Spleen (tissue), 11 donors: ENCODE measurements at regions not wholly inside any gene's neighbourhood (a gene's known extent, or its start where the extent isn't known, plus 50 kb on each side); places are given as distances from the start of the nearest gene placed in this dataset.

ENCODE experiments used
- DNase-seq: peaks from one replicate; pipeline ENCODE4 v3.0.0-alpha.2; 2020
- H3K27ac ChIP-seq, 8 donors: fragments of 200-600 bp; sonication (generic) in 7 of 8; 1 replicate in 4 of 8; 2 replicates in 4 of 8; pipeline versions ENCODE4 v1.5.0 to v1.8.0; 2016 to 2021; ENCODE audit warnings: inconsistent platforms in 4 of 8, mild to moderate bottlenecking in 4 of 8, moderate library complexity in 1 of 8
- H3K27me3 ChIP-seq, 7 donors: fragments of 200-600 bp; sonication (generic) in 6 of 7; replicated peaks in 1 of 7; 1 replicate in 4 of 7; 2 replicates in 3 of 7; pipeline versions ENCODE4 v1.5.0 to v1.8.0; 2016 to 2021; ENCODE audit warnings: inconsistent platforms in 3 of 7, mild to moderate bottlenecking in 1 of 7
- H3K36me3 ChIP-seq, 6 donors: fragments of 200-600 bp; sonication (generic) in 5 of 6; 1 replicate in 4 of 6; 2 replicates in 2 of 6; pipeline versions ENCODE4 v1.5.0 to v1.8.0; 2016 to 2021; ENCODE audit warnings: inconsistent platforms in 2 of 6
- H3K4me1 ChIP-seq, 6 donors: fragments of 200-600 bp; sonication (generic) in 5 of 6; 1 replicate in 3 of 6; 2 replicates in 3 of 6; pipeline versions ENCODE4 v1.5.0 to v1.8.0; 2016 to 2021; ENCODE audit warnings: inconsistent platforms in 3 of 6
- H3K4me3 ChIP-seq, 8 donors: fragments of 200-600 bp; sonication (generic) in 7 of 8; 1 replicate in 4 of 8; 2 replicates in 4 of 8; pipeline versions ENCODE4 v1.5.0 to v1.8.0; 2016 to 2021; ENCODE audit warnings: inconsistent platforms in 4 of 8, mild to moderate bottlenecking in 4 of 8, moderate library complexity in 2 of 8
- H3K9me3 ChIP-seq, 8 donors: fragments of 200-600 bp; sonication (generic) in 7 of 8; 1 replicate in 4 of 8; 2 replicates in 4 of 8; pipeline versions ENCODE4 v1.5.0 to v1.8.0; 2016 to 2021; ENCODE audit warnings: inconsistent platforms in 4 of 8
- POLR2A ChIP-seq, 3 donors: fragments of 450-650 bp; IDR thresholded peaks; one replicate each; pipeline ENCODE4 v1.5.1; 2017; ENCODE audit warnings: antibody characterized with exemption in 3 of 3, mild to moderate bottlenecking in 1 of 3
- POLR2AphosphoS5 ChIP-seq, 3 donors: sonication (generic); formaldehyde crosslinking; IDR thresholded peaks; one replicate each; pipeline ENCODE4 v1.5.1; 2017; ENCODE audit warnings: antibody characterized with exemption in 3 of 3
- WGBS, 5 donors: extraction: QIAGEN DNeasy Blood & Tissue Kit in 3 of 5; methylation state at CpG; one replicate each; pipeline versions ENCODE4 v1.1.5 to v1.1.7; 2013 to 2018; 5-methylcytosine and 5-hydroxymethylcytosine counted together
- intact Hi-C: fragments of 100-400 bp; cut with DNase I; formaldehyde crosslinking; loops from one replicate; pipeline ENCODE4 v1.15.0; 2023; ENCODE audit warnings: low total_unique reads
- TF ChIP-seq, protein P1 (sequence below), 11 experiments: fragments of 200-600 bp in 7 of 11; fragments of 450-650 bp in 4 of 11; sonication (generic) in 4 of 11; IDR thresholded peaks in 8 of 11; conservative IDR thresholded peaks in 3 of 11; 1 replicate in 7 of 11; 2 replicates in 4 of 11; pipeline versions ENCODE4 v1.4.0 to v1.8.0; 2016 to 2021; ENCODE audit warnings: antibody characterized with exemption in 11 of 11, inconsistent platforms in 4 of 11, mild to moderate bottlenecking in 1 of 11
- donor health status: healthy with polysubstance abuse.
- donor health status: DM: no; HTN: no; CAD: no; lungs with moderate emphysema.
- donor health status: DM: no; HTN: no; CAD: no.
- donor health status: Bipolar disorder and iron deficiency.
- donor health status: healthy.
- donor health status: DM: no; HTN: no; CAD: no.
- donor health status: DM: yes; HTN: yes; CAD: no.

- TF ChIP-seq POLR2AphosphoS5 (IDR thresholded peaks at IDR 0.05) (no peak), POLR2A (IDR thresholded peaks at IDR 0.05) (no peak)
- TF ChIP-seq, protein P1, sequence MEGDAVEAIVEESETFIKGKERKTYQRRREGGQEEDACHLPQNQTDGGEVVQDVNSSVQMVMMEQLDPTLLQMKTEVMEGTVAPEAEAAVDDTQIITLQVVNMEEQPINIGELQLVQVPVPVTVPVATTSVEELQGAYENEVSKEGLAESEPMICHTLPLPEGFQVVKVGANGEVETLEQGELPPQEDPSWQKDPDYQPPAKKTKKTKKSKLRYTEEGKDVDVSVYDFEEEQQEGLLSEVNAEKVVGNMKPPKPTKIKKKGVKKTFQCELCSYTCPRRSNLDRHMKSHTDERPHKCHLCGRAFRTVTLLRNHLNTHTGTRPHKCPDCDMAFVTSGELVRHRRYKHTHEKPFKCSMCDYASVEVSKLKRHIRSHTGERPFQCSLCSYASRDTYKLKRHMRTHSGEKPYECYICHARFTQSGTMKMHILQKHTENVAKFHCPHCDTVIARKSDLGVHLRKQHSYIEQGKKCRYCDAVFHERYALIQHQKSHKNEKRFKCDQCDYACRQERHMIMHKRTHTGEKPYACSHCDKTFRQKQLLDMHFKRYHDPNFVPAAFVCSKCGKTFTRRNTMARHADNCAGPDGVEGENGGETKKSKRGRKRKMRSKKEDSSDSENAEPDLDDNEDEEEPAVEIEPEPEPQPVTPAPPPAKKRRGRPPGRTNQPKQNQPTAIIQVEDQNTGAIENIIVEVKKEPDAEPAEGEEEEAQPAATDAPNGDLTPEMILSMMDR (IDR thresholded peaks at IDR 0.05 in 8 of 11, conservative IDR thresholded peaks at IDR 0.05 in 3 of 11), result no peak
- DNase-seq, result no peak
- no peaks in the 10 kb centered on the region for H3K36me3 ChIP-seq
- no peaks in the 10 kb centered on the region for H3K27me3 ChIP-seq
- H3K9me3 ChIP-seq, result no peaks in the 10 kb centered on the region
- no peak overlapping the region for H3K4me3 ChIP-seq
- no peak overlapping the region for H3K27ac ChIP-seq
- intact Hi-C loops, result no loop called here
- 90 to 96% (median 95%) methylated on average over 2 of the region's 2 CpGs for WGBS, 5 donors
- peaks cover 0 to 17% (median 6%) of the 10 kb centered on the region in 6 donors for H3K4me1 ChIP-seq
Observed at GRCh38 chr13:44260336-44260735, 113.3 kb upstream of the SERP2 start.

DNA sequence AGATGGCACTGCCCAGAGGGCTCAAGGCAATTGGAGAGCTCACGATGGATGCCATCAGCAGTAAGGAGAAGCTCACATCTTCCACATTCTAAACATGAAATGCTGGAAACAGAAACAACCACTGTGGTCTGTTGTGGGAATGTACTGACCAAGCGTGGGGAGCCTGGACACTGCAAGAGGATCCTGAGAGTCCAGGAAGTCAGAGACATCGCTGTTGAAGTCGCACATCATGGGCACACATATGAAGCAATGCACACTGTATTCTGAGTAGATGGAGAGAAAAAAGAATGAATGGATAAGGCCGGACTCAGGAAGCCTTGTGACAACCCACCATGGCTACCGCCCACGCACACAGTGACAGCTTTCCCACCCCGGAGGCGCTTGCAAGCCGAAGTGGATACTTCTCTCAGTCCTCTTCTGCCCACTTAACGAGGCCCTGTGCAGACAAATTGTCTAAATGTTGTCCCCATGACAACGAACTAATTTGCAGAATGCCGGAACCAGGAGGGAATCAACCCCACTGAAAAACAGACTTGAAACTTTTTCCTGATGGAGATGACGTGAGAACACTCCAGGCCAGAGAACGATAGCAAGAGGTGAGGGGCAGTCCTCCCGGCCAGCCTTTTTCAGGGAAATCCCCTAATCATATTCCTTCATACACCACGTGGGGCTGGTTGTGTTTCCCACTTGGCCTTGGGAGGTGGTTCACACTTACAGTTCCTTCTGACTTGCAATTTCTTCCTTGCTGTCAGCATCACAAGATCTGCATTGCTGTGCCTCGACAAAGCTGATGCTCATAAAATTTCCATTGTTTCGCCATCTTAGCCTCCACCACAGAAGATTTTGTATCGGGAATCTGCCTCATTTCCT is 109.6 kb upstream of the SERP2 start:
- no peak overlapping the region for H3K4me3 ChIP-seq
- H3K27me3 ChIP-seq, result no peaks in the 10 kb centered on the region
- H3K4me1 ChIP-seq, result peaks cover 0 to 13% (median 4%) of the 10 kb centered on the region in 6 donors
- TF ChIP-seq, protein P1 (IDR thresholded peaks at IDR 0.05 in 8 of 11, conservative IDR thresholded peaks at IDR 0.05 in 3 of 11), result no peak
- TF ChIP-seq POLR2A (IDR thresholded peaks at IDR 0.05) (no peak), POLR2AphosphoS5 (IDR thresholded peaks at IDR 0.05) (no peak)
- no peaks in the 10 kb centered on the region for H3K9me3 ChIP-seq
- no peak overlapping the region for H3K27ac ChIP-seq
- DNase-seq, result no peak
- WGBS, 5 donors, result 74 to 85% (median 78%) methylated on average over 19 to 20 of the region's 20 CpGs
- intact Hi-C loops, result no loop called here
- no peaks in the 10 kb centered on the region for H3K36me3 ChIP-seq

GRCh38 chr13:44266305-44266704 is 107.3 kb upstream of the SERP2 start:
- WGBS, 5 donors, result 81 to 91% (median 88%) methylated on average over 3 of the region's 3 CpGs
- no peak overlapping the region for H3K27ac ChIP-seq
- H3K4me1 ChIP-seq, result no peaks in the 10 kb centered on the region
- H3K36me3 ChIP-seq, result no peaks in the 10 kb centered on the region
- H3K4me3 ChIP-seq, result no peak overlapping the region
- intact Hi-C loops, result no loop called here
- DNase-seq, result no peak
- H3K9me3 ChIP-seq, result no peaks in the 10 kb centered on the region
- H3K27me3 ChIP-seq, result no peaks in the 10 kb centered on the region
- no peak for TF ChIP-seq POLR2A (IDR thresholded peaks at IDR 0.05)
- no peak for TF ChIP-seq POLR2AphosphoS5 (IDR thresholded peaks at IDR 0.05)
- TF ChIP-seq, protein P1 (IDR thresholded peaks at IDR 0.05 in 8 of 11, conservative IDR thresholded peaks at IDR 0.05 in 3 of 11), result no peak

DNA sequence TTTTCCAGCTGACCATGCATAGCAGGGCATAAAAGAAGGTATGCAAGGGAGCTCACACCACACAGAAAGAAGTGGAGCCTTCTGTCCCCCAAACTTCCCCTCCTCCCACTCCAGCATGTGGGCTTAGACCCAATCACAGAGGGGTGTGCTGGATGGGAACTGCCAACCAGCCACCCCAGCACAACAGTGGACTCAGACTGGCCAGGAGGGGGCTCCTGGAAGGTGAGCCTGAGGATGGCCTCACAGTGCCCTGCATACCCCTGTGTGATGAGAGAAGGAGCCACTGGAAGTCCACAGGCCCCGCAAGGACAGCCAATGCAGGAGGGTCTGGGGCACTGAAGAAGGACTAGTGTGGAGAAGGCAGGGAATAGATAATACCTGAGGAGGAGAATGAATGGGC is 106.9 kb upstream of the SERP2 start:
- no peak overlapping the region for H3K4me3 ChIP-seq
- WGBS, 5 donors, result 82 to 100% (median 94%) methylated on average over 1 of the region's 1 CpG
- no peaks in the 10 kb centered on the region for H3K36me3 ChIP-seq
- no peaks in the 10 kb centered on the region for H3K9me3 ChIP-seq
- no peaks in the 10 kb centered on the region for H3K4me1 ChIP-seq
- intact Hi-C loops, result no loop called here
- no peaks in the 10 kb centered on the region for H3K27me3 ChIP-seq
- no peak for DNase-seq
- no peak overlapping the region for H3K27ac ChIP-seq
- TF ChIP-seq POLR2AphosphoS5 (IDR thresholded peaks at IDR 0.05) (no peak), POLR2A (IDR thresholded peaks at IDR 0.05) (no peak)
- TF ChIP-seq, protein P1 (IDR thresholded peaks at IDR 0.05 in 8 of 11, conservative IDR thresholded peaks at IDR 0.05 in 3 of 11), result no peak
